ENCODE measurements at regions not wholly inside any gene's neighbourhood (a gene's known extent, or its start where the extent isn't known, plus 50 kb on each side); places are given as distances from the start of the nearest gene placed in this dataset.

GRCh38 chr4:136097676-136098075, 1434.6 kb downstream of the PCDH18 start:
- no peak for DNase-seq (ENCODE audit: low read depth in 2 of 2)

GRCh38 chr4:136088211-136088867, 1444.0 kb downstream of the PCDH18 start:
- DNase-seq (ENCODE audit: low read depth in 2 of 2): no peak

GRCh38 chr4:136078976-136079375, 1453.3 kb downstream of the PCDH18 start:
- no peak for DNase-seq (ENCODE audit: low read depth in 2 of 2)

GRCh38 chr4:136056748-136057147, 1475.5 kb downstream of the PCDH18 start:
- no peak for DNase-seq (ENCODE audit: low read depth in 2 of 2)

- DNase-seq (ENCODE audit: low read depth in 2 of 2): no peak
These were observed 1476.9 kb downstream of the PCDH18 start for GRCh38 chr4:136055360-136055759.

- no peak for DNase-seq (ENCODE audit: low read depth in 2 of 2)
These were observed 1495.5 kb downstream of the PCDH18 start for GRCh38 chr4:136036744-136037143.

GRCh38 chr4:136032391-136032790, 1499.9 kb downstream of the PCDH18 start:
- DNase-seq (ENCODE audit: low read depth in 2 of 2): no peak

- DNase-seq (ENCODE audit: low read depth in 2 of 2): no peak
These were observed 1506.8 kb downstream of the PCDH18 start for GRCh38 chr4:136025540-136025939.

- no peak for DNase-seq (ENCODE audit: low read depth in 2 of 2)
These were observed 1514.7 kb downstream of the PCDH18 start for GRCh38 chr4:136017556-136017955.

GRCh38 chr4:136012220-136012619, 1520.1 kb downstream of the PCDH18 start:
- DNase-seq (ENCODE audit: low read depth in 2 of 2): no peak

- DNase-seq (ENCODE audit: low read depth in 2 of 2): no peak
These were observed 1522.9 kb downstream of the PCDH18 start for GRCh38 chr4:136009258-136009832.

- DNase-seq (ENCODE audit: low read depth in 2 of 2): no peak
These were observed 1524.3 kb downstream of the PCDH18 start for GRCh38 chr4:136007991-136008390.

- no peak for DNase-seq (ENCODE audit: low read depth in 2 of 2)
These were observed 1530.0 kb downstream of the PCDH18 start for GRCh38 chr4:136002316-136002715.

- DNase-seq (ENCODE audit: low read depth in 2 of 2): no peak
These were observed 1530.5 kb downstream of the PCDH18 start for GRCh38 chr4:136001791-136002190.

GRCh38 chr4:136000246-136000645, 1532.0 kb downstream of the PCDH18 start:
- DNase-seq (ENCODE audit: low read depth in 2 of 2): no peak

GRCh38 chr4:135994360-135994759, 1537.9 kb downstream of the PCDH18 start:
- no peak for DNase-seq (ENCODE audit: low read depth in 2 of 2)

GRCh38 chr4:135976860-135977259, 1555.4 kb downstream of the PCDH18 start:
- DNase-seq (ENCODE audit: low read depth in 2 of 2): no peak

GRCh38 chr4:135966936-135967335, 1565.4 kb downstream of the PCDH18 start:
- no peak for DNase-seq (ENCODE audit: low read depth in 2 of 2)

GRCh38 chr4:135963009-135963408, 1569.3 kb downstream of the PCDH18 start:
- no peak for DNase-seq (ENCODE audit: low read depth in 2 of 2)

- DNase-seq (ENCODE audit: low read depth in 2 of 2): no peak
These were observed 1582.4 kb downstream of the PCDH18 start for GRCh38 chr4:135949931-135950330.

GRCh38 chr4:135948797-135949196, 1583.5 kb downstream of the PCDH18 start:
- DNase-seq (ENCODE audit: low read depth in 2 of 2): no peak

- DNase-seq (ENCODE audit: low read depth in 2 of 2): no peak
These were observed 1590.6 kb downstream of the PCDH18 start for GRCh38 chr4:135941671-135942070.

GRCh38 chr4:135934026-135934425, 1598.3 kb downstream of the PCDH18 start:
- no peak for DNase-seq (ENCODE audit: low read depth in 2 of 2)

GRCh38 chr4:135927651-135928050, 1604.6 kb downstream of the PCDH18 start:
- DNase-seq (ENCODE audit: low read depth in 2 of 2): no peak

All from stimulated activated CD4-positive, alpha-beta T cell treated with anti-CD3 and anti-CD28 coated beads, Interleukin-15, amount 100 ng/mL, for 48 hours (primary cell).